ENCODE measurements at regions not wholly inside any gene's neighbourhood (a gene's known extent, or its start where the extent isn't known, plus 50 kb on each side); places are given as distances from the start of the nearest gene placed in this dataset.
"Not testable (repeated sequence)": the region's sequence is repeated elsewhere in the genome, so short reads cannot be mapped to it uniquely, and the experiment has no call there.

- DNase-seq (ENCODE audit: low read depth): no peak
Observed at GRCh38 chr1:234776876-234777855, 167.2 kb upstream of the IRF2BP2 start.

- no peak for DNase-seq (ENCODE audit: low read depth)
Observed at GRCh38 chr1:234776256-234776875, 166.4 kb upstream of the IRF2BP2 start.

- DNase-seq (ENCODE audit: low read depth): no peak
Observed at GRCh38 chr1:234775477-234776246, 165.7 kb upstream of the IRF2BP2 start.

DNA sequence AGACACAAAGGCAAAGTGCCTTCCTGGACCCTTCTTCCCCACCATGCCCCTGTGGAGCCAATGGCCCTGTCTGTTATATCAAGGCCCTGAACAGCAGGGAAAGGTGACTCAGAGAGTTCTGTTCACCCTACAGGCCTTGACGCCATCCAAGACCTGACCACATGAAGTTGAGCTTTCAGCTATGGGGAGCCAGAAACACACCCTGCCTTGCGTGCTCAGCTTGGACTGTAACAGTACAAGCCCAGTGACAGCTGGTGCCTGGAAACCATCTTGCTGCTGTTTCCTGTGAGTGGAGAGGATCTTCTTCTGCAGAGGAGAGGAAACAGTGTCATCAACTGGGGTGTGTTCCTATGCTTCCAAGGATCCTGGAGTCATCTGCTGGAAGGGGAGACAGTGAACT is 165.0 kb upstream of the IRF2BP2 start:
- no peak for DNase-seq (ENCODE audit: low read depth)

- no peak for DNase-seq (ENCODE audit: low read depth)
Observed at GRCh38 chr1:234773936-234774677, 164.1 kb upstream of the IRF2BP2 start.

GRCh38 chr1:234772345-234773147 is 162.6 kb upstream of the IRF2BP2 start:
- peak; percentile 62 for DNase-seq (ENCODE audit: low read depth)

GRCh38 chr1:234771642-234772344 is 161.8 kb upstream of the IRF2BP2 start:
- no peak for DNase-seq (ENCODE audit: low read depth)

DNA sequence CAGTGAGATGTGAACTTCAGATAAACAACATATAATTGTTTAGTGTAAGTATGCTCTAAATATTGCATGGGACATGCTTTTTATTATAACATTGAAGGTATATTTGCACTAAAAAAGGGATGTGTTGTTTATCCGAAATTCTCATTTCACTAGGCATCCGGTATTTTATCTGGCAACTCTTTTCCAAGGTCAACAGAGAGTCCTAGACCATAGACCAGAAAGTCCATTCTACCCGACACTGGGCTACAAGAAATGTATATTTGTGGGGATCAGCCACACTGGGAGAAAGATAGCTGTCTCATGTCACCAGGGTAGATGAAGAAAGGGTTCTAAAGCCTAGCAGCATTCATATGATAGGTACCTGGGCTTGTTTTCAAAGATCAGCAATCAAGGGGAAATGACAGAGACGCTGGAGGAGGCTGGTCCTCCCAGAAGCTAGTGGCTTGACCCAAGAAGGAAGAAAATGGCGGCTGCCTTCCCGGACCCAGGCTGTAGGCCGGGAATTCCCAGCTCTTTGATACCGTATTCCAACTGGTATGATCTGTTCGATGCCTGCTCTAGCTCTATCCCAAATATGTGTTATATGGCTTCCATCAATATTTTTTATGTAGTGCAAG is 161.1 kb upstream of the IRF2BP2 start:
- DNase-seq (ENCODE audit: low read depth): no peak

GRCh38 chr1:234769986-234770795 is 160.2 kb upstream of the IRF2BP2 start:
- no peak for DNase-seq (ENCODE audit: low read depth)

- no peak for DNase-seq (ENCODE audit: low read depth)
Observed at GRCh38 chr1:234769284-234769985, 159.5 kb upstream of the IRF2BP2 start.

DNA sequence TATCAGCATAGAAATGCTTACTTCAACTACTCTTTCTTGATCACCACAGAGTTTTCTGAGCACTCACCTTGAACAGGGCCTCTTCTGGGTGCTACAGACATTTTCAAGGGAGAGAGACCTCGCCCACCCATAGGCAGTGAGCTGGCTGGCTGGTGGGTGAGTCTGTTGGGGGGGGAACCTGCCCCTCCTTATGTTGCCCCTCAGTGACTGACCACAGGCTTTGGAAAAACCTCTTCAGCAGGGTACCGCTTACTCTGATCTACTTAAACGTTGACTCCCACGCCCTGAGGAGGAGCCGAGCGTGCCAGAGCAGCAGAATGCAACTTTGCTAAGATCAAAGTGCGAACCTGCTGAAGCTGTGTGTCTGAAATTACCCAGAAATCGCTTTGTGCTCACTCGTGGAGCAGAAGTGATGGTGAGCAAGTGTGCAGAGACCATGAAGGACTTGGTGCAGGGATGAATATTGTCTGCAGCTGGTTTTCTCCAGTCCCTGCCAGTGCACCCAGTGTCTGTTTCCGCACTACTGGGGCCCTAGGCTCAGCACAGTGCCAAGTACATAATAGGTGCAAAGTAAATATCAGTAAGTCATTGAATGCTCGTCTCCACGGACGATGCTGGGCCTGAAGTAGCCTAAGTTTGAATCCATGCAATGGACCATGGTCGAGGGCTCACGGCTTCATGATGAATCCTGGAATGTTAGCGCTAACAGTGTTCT is 158.7 kb upstream of the IRF2BP2 start:
- DNase-seq (ENCODE audit: low read depth): no peak

DNA sequence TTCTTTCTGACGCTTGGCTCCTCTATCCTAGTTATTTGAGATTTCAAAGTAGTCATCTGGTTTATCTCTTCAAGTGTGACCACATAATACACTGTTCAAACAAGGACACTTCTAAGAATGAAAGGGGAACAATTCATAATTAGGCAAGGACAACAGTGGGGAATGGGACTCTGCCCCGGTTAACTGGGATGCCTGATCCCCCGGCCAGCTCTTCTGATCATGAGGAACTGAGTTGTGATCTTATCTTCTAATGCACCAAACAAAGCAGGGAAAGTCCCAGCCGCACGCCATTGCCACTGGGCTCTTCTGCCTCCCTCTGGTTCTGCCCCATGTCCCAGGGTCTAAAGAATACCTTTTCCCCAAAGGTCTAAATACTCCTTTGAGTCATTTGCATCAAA is 158.2 kb upstream of the IRF2BP2 start:
- no peak for DNase-seq (ENCODE audit: low read depth)

DNA sequence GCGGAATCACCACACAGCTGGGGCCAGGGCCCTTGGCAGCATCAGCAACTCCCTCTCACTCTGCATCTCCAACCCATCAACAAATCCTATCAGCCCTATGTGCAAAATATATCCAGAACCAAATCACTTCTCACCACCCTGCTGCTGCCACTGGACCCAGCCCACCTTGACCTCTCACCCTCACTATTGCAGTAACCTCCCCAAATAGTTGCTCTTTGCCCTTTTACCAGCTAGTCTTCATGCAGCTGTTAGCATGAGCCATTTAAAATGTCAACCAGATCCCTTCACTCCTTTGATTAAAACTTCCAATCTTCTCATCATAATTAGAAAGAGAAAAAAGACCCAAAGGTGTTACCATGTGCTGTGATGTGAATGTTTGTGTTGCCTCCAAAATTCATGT is 155.7 kb upstream of the IRF2BP2 start:
- no peak for DNase-seq (ENCODE audit: low read depth)

- no peak for DNase-seq (ENCODE audit: low read depth)
Observed at GRCh38 chr1:234765181-234765580, 155.2 kb upstream of the IRF2BP2 start.

DNA sequence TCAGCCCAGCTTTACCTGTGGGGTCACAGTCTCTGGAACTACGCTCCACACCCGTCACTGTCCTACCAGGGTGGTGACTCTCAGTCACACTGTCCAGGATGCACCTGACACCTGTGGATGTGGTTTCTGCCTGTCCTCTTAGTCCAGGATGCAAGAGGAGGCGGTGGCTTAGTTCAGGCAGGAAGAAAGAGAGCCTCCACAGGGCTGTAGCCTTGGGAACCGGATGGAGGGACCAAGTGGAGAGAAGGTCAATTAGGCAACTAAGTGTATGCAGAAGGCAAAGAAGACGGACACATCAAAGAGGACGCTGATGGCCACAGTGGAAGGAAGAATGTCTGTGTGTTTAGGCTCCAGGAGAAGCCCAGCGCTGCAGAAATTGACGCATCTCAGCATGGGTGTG is 153.9 kb upstream of the IRF2BP2 start:
- no peak for DNase-seq (ENCODE audit: low read depth)

- no peak for DNase-seq (ENCODE audit: low read depth)
Observed at GRCh38 chr1:234763367-234763766, 153.4 kb upstream of the IRF2BP2 start.

- DNase-seq (ENCODE audit: low read depth): not testable (repeated sequence)
Observed at GRCh38 chr1:234762127-234762526, 152.1 kb upstream of the IRF2BP2 start.

DNA sequence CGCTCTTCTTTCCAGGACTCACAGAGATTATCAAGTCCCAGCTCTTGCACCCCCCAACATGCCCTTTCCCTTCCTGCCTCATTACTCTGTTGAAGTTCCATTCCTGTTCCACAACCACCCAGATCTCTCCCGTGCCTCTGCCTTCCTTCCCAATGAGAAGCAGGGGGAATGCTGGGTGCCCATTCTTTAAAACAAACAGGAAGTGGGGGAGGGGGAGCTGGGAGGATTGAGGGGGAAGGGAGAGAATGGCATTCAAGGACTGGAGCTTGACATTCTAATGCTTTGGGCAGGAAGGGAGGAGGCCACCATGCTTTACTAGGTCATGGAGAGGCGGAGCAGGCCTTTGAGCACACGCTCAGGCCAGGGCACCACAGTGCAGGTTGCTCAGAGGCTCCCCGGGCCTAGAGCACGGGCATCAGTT is 150.3 kb upstream of the IRF2BP2 start:
- DNase-seq (ENCODE audit: low read depth): no peak
